Body of pancreas (tissue), 4 donors: ENCODE measurements at regions not wholly inside any gene's neighbourhood (a gene's known extent, or its start where the extent isn't known, plus 50 kb on each side); places are given as distances from the start of the nearest gene placed in this dataset.

ENCODE experiments used
- ATAC-seq: fragments of 150-250 bp; one replicate; pipeline ENCODE4 v1.9.1; 2016
- DNase-seq, 4 donors: peaks; one replicate each; pipeline ENCODE4 v3.0.0-alpha.2; 2019
- H3K27ac ChIP-seq, 4 donors: fragments of 200-600 bp; sonication (generic); 1 replicate in 3 of 4; 2 replicates in 1 of 4; pipeline versions ENCODE4 v1.5.1 to v1.6.1; 2016 to 2019; ENCODE audit warnings: mild to moderate bottlenecking in 1 of 4, mixed read lengths in 1 of 4, moderate library complexity in 1 of 4
- H3K27me3 ChIP-seq, 2 donors: fragments of 200-600 bp; sonication (generic); one replicate each; pipeline ENCODE4 v1.6.0; 2016; ENCODE audit warnings: mild to moderate bottlenecking in 1 of 2
- H3K36me3 ChIP-seq, 2 donors: fragments of 200-600 bp; sonication (generic); replicated peaks in 1 of 2; 2 replicates each; pipeline ENCODE4 v1.5.1; 2016; ENCODE audit warnings: low read depth in 2 of 2; ENCODE audit not compliant: insufficient read depth in 1 of 2
- H3K4me1 ChIP-seq: fragments of 200-600 bp; sonication (generic); one replicate; pipeline ENCODE4 v1.6.0; 2016
- H3K4me3 ChIP-seq, 2 donors: fragments of 200-600 bp; sonication (generic); 1 replicate in 1 of 2; 2 replicates in 1 of 2; pipeline ENCODE4 v1.5.1; 2016 to 2019
- H3K9me3 ChIP-seq, 3 donors: fragments of 200-600 bp; sonication (generic); 1 replicate in 2 of 3; 2 replicates in 1 of 3; pipeline ENCODE4 v1.5.1; 2016
- CTCF ChIP-seq, 7 experiments: fragments of 450-650 bp in 4 of 7; fragments of 200-600 bp in 3 of 7; sonication (generic) in 3 of 7; IDR thresholded peaks; one replicate each; pipeline ENCODE4 v1.5.1; 2016 to 2019; ENCODE audit warnings: antibody characterized with exemption in 7 of 7
- POLR2A ChIP-seq, 3 donors: fragments of 450-650 bp; IDR thresholded peaks; one replicate each; pipeline ENCODE4 v1.6.1; 2016; ENCODE audit warnings: antibody characterized with exemption in 3 of 3, mild to moderate bottlenecking in 2 of 3
- WGBS, 2 donors: methylation state at CpG; one replicate each; pipeline ENCODE4 v1.1.5; 2017; 5-methylcytosine and 5-hydroxymethylcytosine counted together
- intact Hi-C: fragments of 100-400 bp; cut with DNase I; formaldehyde crosslinking; loops from one replicate; pipeline ENCODE4 v1.15.1; 2023

GRCh38 chr17:70535986-70536385 lies 366.7 kb downstream of the KCNJ2 start:
- DNase-seq, result no peak
- Histone ChIP-seq H3K4me1 (no peaks in the 10 kb centered on the region), H3K9me3 (no peaks in the 10 kb centered on the region), H3K36me3 (no peaks in the 10 kb centered on the region), H3K4me3 (no peak overlapping the region), H3K27ac (no peak overlapping the region), H3K27me3 (no peaks in the 10 kb centered on the region)
- intact Hi-C loops, result no loop called here
- 82 to 95% methylated on average over 1 of the region's 1 CpG for WGBS, 2 donors
- TF ChIP-seq POLR2A (IDR thresholded peaks at IDR 0.05), result no peak
- ATAC-seq, result no peak

GRCh38 chr17:70539132-70539924 lies 370.0 kb downstream of the KCNJ2 start:
- Histone ChIP-seq H3K4me3 (no peak overlapping the region), H3K4me1 (no peaks in the 10 kb centered on the region), H3K9me3 (no peaks in the 10 kb centered on the region), H3K27ac (no peak overlapping the region), H3K27me3 (no peaks in the 10 kb centered on the region), H3K36me3 (no peaks in the 10 kb centered on the region)
- 50 to 57% methylated on average over 7 of the region's 7 CpGs for WGBS, 2 donors
- DNase-seq, result no peak
- TF ChIP-seq POLR2A (IDR thresholded peaks at IDR 0.05), result no peak
- TF ChIP-seq CTCF (IDR thresholded peaks at IDR 0.05), result no peak
- no peak for ATAC-seq
- intact Hi-C loops, result no loop called here

DNA sequence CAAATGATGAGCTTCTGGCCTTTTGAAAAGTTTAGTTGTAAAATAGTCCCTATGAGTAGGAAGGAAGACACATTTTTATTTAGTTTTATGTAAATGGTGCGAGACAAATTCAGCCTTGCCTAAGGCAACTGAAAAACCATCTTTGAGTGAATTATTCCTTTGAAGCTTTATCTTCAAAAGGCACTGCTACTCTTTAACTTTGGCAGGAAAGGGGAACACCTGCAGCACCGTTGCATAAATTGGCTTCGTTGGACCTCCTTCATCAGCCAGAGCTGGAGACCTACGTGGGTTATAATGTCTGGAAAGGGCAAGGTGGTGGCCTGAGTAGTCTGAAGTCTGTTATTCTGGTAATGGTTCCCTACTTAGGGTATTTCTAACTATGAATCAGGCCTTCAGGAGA lies 373.5 kb downstream of the KCNJ2 start:
- Histone ChIP-seq H3K27me3 (no peaks in the 10 kb centered on the region), H3K4me3 (no peak overlapping the region), H3K4me1 (no peaks in the 10 kb centered on the region), H3K27ac (no peak overlapping the region), H3K36me3 (no peaks in the 10 kb centered on the region), H3K9me3 (no peaks in the 10 kb centered on the region)
- intact Hi-C loops, result no loop called here
- TF ChIP-seq POLR2A (IDR thresholded peaks at IDR 0.05) (no peak), CTCF (IDR thresholded peaks at IDR 0.05) (no peak)
- 61 to 63% methylated on average over 4 of the region's 4 CpGs for WGBS, 2 donors
- DNase-seq, result no peak
- ATAC-seq, result no peak

GRCh38 chr17:70544317-70544716 lies 375.0 kb downstream of the KCNJ2 start:
- Histone ChIP-seq H3K36me3 (no peaks in the 10 kb centered on the region), H3K4me3 (no peak overlapping the region), H3K4me1 (no peaks in the 10 kb centered on the region), H3K27me3 (no peaks in the 10 kb centered on the region), H3K27ac (no peak overlapping the region), H3K9me3 (no peaks in the 10 kb centered on the region)
- no peak for DNase-seq
- no peak for ATAC-seq
- intact Hi-C loops, result no loop called here
- WGBS, 2 donors, result 78 to 87% methylated on average over 1 of the region's 1 CpG
- TF ChIP-seq POLR2A (IDR thresholded peaks at IDR 0.05), result no peak

DNA sequence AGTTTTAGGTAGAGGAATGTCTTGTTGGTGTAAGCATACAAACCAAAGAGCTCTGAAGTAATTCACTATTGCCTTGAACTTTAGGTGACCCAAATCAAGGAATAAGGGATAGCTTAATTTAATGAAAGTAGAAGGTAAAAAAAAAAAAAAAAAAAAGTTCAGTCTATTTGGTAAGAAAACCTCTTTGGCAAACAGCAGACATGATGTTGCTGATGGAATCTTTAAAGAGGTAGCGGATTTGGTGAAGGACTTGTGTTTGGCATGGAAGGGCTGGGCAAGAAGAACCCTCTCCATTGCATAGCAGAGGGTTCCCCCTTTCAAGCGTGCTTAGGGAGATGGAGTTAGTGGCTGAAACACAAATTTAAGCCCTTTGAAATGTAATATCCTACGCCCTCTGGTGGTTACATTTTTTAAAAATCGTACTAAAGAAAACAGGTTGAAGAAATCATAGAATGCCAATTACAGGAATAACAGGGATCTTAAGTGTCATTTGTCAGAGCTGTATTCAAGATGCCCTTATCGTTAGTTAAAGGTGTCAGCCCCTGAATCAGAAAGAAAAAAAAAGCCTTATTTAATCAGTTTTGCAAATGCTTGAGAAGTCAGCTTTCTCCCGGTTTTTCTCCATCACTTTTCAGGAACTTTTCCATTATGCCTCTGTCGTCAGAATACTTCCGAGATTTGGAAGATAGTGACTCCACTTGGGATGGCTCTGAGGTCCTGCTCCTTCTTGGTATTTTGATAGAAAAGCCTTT lies 383.1 kb downstream of the KCNJ2 start:
- H3K27ac ChIP-seq, result no peak overlapping the region
- H3K4me3 ChIP-seq, result no peak overlapping the region
- DNase-seq, result peak in 1 of 4 donors; percentile 10
- 16 to 22% methylated on average over 8 of the region's 8 CpGs for WGBS, 2 donors
- TF ChIP-seq POLR2A (IDR thresholded peaks at IDR 0.05) (no peak), CTCF (IDR thresholded peaks at IDR 0.05) (peak in 6 of 7 experiments; percentile 39 to 63 (median 56))
- no peaks in the 10 kb centered on the region for H3K27me3 ChIP-seq
- H3K36me3 ChIP-seq, result no peaks in the 10 kb centered on the region
- intact Hi-C loops, result loop anchor here (5.0 kb wide), 1 partner anchor 985 kb away; no protein-coding TSS in a partner anchor
- H3K9me3 ChIP-seq, result no peaks in the 10 kb centered on the region
- no peaks in the 10 kb centered on the region for H3K4me1 ChIP-seq
- ATAC-seq, result no peak
